Duodenal mucosa (tissue), 2 donors: ENCODE measurements at regions not wholly inside any gene's neighbourhood (a gene's known extent, or its start where the extent isn't known, plus 50 kb on each side); places are given as distances from the start of the nearest gene placed in this dataset.
A peak's percentile ranks its signal among the peaks of the same experiment; 100 is the strongest.

Source experiments
- H3K27ac ChIP-seq: one replicate; pipeline ENCODE4 v1.7.0; 2013; ENCODE audit warnings: low read depth, low read length
- H3K27me3 ChIP-seq, 2 donors: one replicate each; pipeline ENCODE4 v1.7.0; 2013; ENCODE audit warnings: low read length in 2 of 2, control low read depth in 1 of 2; ENCODE audit not compliant: insufficient read depth in 2 of 2, control insufficient read depth in 1 of 2
- H3K36me3 ChIP-seq, 2 donors: one replicate each; pipeline ENCODE4 v1.7.0; 2013; ENCODE audit warnings: low read length in 2 of 2, control low read depth in 1 of 2; ENCODE audit not compliant: insufficient read depth in 2 of 2, control insufficient read depth in 1 of 2
- H3K4me1 ChIP-seq, 2 donors: one replicate each; pipeline ENCODE4 v1.7.0; 2013; ENCODE audit warnings: low read length in 2 of 2, control low read depth in 1 of 2; ENCODE audit not compliant: insufficient read depth in 2 of 2, control insufficient read depth in 1 of 2
- H3K4me3 ChIP-seq, 2 donors: one replicate each; pipeline ENCODE4 v1.7.0; 2013; ENCODE audit warnings: low read length in 2 of 2, low read depth in 1 of 2
- H3K9ac ChIP-seq, 2 donors: one replicate each; pipeline ENCODE4 v1.7.0; 2013; ENCODE audit warnings: low read length in 2 of 2, low read depth in 1 of 2
- H3K9me3 ChIP-seq, 2 donors: one replicate each; pipeline ENCODE4 v1.7.0; 2013; ENCODE audit warnings: low read length in 2 of 2, control low read depth in 1 of 2; ENCODE audit not compliant: control insufficient read depth in 1 of 2

DNA sequence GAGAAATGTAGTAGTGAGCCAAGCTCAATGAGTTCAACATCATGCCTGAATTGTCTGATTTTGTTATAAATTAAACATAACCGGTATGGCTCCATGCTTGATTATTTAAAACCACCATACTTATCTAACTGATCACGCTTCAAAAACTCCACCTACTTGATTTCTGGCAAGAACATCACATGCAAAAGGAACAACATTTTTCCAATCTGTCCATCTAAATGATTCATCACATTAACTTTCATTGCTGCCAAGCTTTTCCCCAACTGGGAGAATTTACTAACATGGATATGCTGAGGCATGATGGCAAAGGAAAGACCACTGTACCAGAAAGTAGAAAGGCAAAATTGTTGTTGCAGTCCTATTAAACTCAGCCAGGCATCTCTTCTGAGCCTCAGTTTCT is 286.8 kb downstream of the TRIB2 start:
- Histone ChIP-seq H3K36me3 (no peaks in the 10 kb centered on the region), H3K27me3 (no peaks in the 10 kb centered on the region), H3K9ac (no peak overlapping the region), H3K9me3 (no peaks in the 10 kb centered on the region), H3K4me3 (no peak overlapping the region), H3K27ac (no peak overlapping the region), H3K4me1 (no peaks in the 10 kb centered on the region)

DNA sequence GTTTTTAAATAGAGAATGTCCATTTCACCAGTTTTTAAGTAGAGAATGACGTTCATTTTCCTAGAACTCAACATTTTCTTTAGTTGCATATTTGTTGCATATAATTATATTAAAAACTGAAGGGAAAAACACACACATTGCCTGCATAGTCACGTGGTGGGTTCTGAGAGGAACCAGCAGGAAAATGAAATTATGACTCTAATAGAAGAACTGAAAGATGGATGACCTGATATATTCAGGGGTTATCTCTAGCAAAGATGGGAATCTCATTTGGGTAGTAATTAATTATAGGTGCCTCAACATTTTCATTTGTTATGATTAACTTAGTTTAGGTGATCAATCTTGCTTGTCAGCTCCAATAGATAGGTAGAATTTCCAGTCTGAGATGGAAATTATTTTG is 288.3 kb downstream of the TRIB2 start:
- no peak overlapping the region for H3K4me3 ChIP-seq
- no peak overlapping the region for H3K9ac ChIP-seq
- H3K27ac ChIP-seq, result no peak overlapping the region
- H3K36me3 ChIP-seq, result no peaks in the 10 kb centered on the region
- no peaks in the 10 kb centered on the region for H3K27me3 ChIP-seq
- H3K4me1 ChIP-seq, result no peaks in the 10 kb centered on the region
- H3K9me3 ChIP-seq, result no peaks in the 10 kb centered on the region

GRCh38 chr2:13005761-13006335 is 289.1 kb downstream of the TRIB2 start:
- Histone ChIP-seq H3K9ac (no peak overlapping the region), H3K9me3 (no peaks in the 10 kb centered on the region), H3K36me3 (no peaks in the 10 kb centered on the region), H3K27me3 (no peaks in the 10 kb centered on the region), H3K4me3 (no peak overlapping the region), H3K4me1 (no peaks in the 10 kb centered on the region), H3K27ac (no peak overlapping the region)

DNA sequence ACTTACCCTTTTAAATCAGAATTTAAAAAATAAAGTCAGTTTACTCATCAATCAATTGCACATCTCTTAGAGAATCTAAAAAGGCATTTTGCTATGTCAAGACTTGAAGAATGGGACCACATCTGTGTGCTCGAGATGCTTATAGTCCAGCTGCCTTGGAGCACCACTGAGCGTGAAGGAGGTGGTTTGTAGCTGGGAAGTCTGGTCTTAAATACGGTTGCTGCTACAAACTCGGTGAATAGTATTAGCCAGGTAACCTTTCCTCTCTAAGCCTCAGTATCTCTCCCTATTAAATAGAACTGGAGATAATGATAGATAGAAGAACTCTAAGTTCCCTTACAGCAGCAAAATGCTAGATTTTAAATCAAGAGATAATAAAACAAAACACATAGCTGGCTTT is 289.7 kb downstream of the TRIB2 start:
- Histone ChIP-seq H3K27me3 (no peaks in the 10 kb centered on the region), H3K27ac (no peak overlapping the region), H3K9ac (no peak overlapping the region), H3K4me3 (peak overlapping the region in 1 of 2 donors; percentile 12), H3K4me1 (no peaks in the 10 kb centered on the region), H3K36me3 (no peaks in the 10 kb centered on the region), H3K9me3 (no peaks in the 10 kb centered on the region)

GRCh38 chr2:13006829-13007717 is 290.3 kb downstream of the TRIB2 start:
- Histone ChIP-seq H3K4me3 (peak overlapping the region in 1 of 2 donors; percentile 12), H3K27me3 (no peaks in the 10 kb centered on the region), H3K9me3 (no peaks in the 10 kb centered on the region), H3K27ac (no peak overlapping the region), H3K36me3 (no peaks in the 10 kb centered on the region), H3K4me1 (no peaks in the 10 kb centered on the region), H3K9ac (no peak overlapping the region)

GRCh38 chr2:13009027-13009642 is 292.4 kb downstream of the TRIB2 start:
- no peak overlapping the region for H3K27ac ChIP-seq
- H3K36me3 ChIP-seq, result no peaks in the 10 kb centered on the region
- H3K9ac ChIP-seq, result no peak overlapping the region
- H3K27me3 ChIP-seq, result peaks cover 0 to 6% of the 10 kb centered on the region in 2 donors
- H3K4me3 ChIP-seq, result no peak overlapping the region
- H3K9me3 ChIP-seq, result no peaks in the 10 kb centered on the region
- H3K4me1 ChIP-seq, result no peaks in the 10 kb centered on the region

DNA sequence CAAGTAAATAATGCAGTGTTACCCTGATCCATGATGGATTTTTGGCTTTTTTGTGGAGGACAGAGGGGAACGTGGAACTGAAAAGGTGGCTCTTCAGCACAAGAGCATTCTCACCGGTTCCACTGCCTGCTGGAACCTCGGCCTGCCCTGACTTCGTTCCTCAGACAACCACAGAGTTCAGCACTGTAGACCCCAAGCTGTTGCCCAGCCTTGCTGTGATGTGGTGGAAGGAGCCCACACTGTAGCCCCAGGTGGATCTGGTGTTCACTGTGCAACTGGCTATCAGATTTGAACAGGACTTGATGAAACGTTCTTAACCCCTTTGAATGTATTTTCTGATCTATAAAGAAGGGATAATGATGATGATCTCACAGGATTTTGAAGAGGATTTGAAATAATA is 293.5 kb downstream of the TRIB2 start:
- no peaks in the 10 kb centered on the region for H3K9me3 ChIP-seq
- no peak overlapping the region for H3K9ac ChIP-seq
- no peak overlapping the region for H3K27ac ChIP-seq
- no peaks in the 10 kb centered on the region for H3K36me3 ChIP-seq
- H3K4me3 ChIP-seq, result no peak overlapping the region
- no peaks in the 10 kb centered on the region for H3K4me1 ChIP-seq
- peaks cover 0 to 6% of the 10 kb centered on the region in 2 donors for H3K27me3 ChIP-seq

- H3K9ac ChIP-seq, result no peak overlapping the region
- no peaks in the 10 kb centered on the region for H3K4me1 ChIP-seq
- no peaks in the 10 kb centered on the region for H3K9me3 ChIP-seq
- no peak overlapping the region for H3K4me3 ChIP-seq
- peaks cover 0 to 9% of the 10 kb centered on the region in 2 donors for H3K27me3 ChIP-seq
- no peak overlapping the region for H3K27ac ChIP-seq
- no peaks in the 10 kb centered on the region for H3K36me3 ChIP-seq
These were observed 298.0 kb downstream of the TRIB2 start for GRCh38 chr2:13014783-13015182.

- H3K36me3 ChIP-seq, result no peaks in the 10 kb centered on the region
These were observed 299.0 kb downstream of the TRIB2 start for GRCh38 chr2:13015532-13016320.

GRCh38 chr2:13018490-13018889 is 301.8 kb downstream of the TRIB2 start:
- H3K9me3 ChIP-seq, result no peaks in the 10 kb centered on the region
- no peak overlapping the region for H3K9ac ChIP-seq
- no peak overlapping the region for H3K4me3 ChIP-seq
- no peaks in the 10 kb centered on the region for H3K36me3 ChIP-seq
- H3K27me3 ChIP-seq, result peaks cover 0 to 5% of the 10 kb centered on the region in 2 donors
- H3K4me1 ChIP-seq, result no peaks in the 10 kb centered on the region
- H3K27ac ChIP-seq, result no peak overlapping the region

More at GRCh38 chr2:13015532-13016320, 299.0 kb downstream of the TRIB2 start:
- Histone ChIP-seq H3K9ac (no peak overlapping the region), H3K4me1 (no peaks in the 10 kb centered on the region), H3K9me3 (no peaks in the 10 kb centered on the region), H3K27ac (no peak overlapping the region), H3K27me3 (peaks cover 0 to 9% of the 10 kb centered on the region in 2 donors), H3K4me3 (no peak overlapping the region)
